ENCODE measurements at regions not wholly inside any gene's neighbourhood (a gene's known extent, or its start where the extent isn't known, plus 50 kb on each side); places are given as distances from the start of the nearest gene placed in this dataset.

GRCh38 chr20:58092871-58093270, 135.6 kb downstream of the ANKRD60 start:
- no peaks in the 10 kb centered on the region for H3K9me1 ChIP-seq (ENCODE audit: control insufficient read depth, extremely low read depth, insufficient read depth, low read length)
- no peak for FAIRE-seq
- H3K4me2 ChIP-seq (ENCODE audit: control insufficient read depth, extremely low read depth, insufficient read depth, low read depth, low read length) = no peak overlapping the region
- no peaks in the 10 kb centered on the region for H3K36me3 ChIP-seq (ENCODE audit: control insufficient read depth in 2 of 2, extremely low read depth in 1 of 2, insufficient read depth in 2 of 2, low read length in 2 of 2)
- H3K27me3 ChIP-seq (ENCODE audit: control insufficient read depth, extremely low read depth, insufficient read depth, low read length) = peaks cover 40% of the 10 kb centered on the region
- no peak overlapping the region for H3K4me3 ChIP-seq (ENCODE audit: control insufficient read depth in 2 of 3, extremely low read depth in 1 of 3, insufficient read depth in 2 of 3, low read depth in 1 of 3, low read length in 3 of 3)
- H4K20me1 ChIP-seq (ENCODE audit: control insufficient read depth, extremely low read depth, insufficient read depth, low read length) = no peaks in the 10 kb centered on the region
- no peaks in the 10 kb centered on the region for H3K4me1 ChIP-seq (ENCODE audit: control insufficient read depth, extremely low read depth, insufficient read depth, low read length)
- no peak overlapping the region for H2AFZ ChIP-seq (ENCODE audit: control insufficient read depth, low read length)
- dilution Hi-C loops (cut with MboI; ENCODE audit: extremely low pct_ligation_motif_present, low sequenced_read_pairs) = no loop called here
- no peaks in the 10 kb centered on the region for H3K79me2 ChIP-seq (ENCODE audit: control insufficient read depth, insufficient read depth, low read length)
- TF ChIP-seq CTCF (optimal IDR thresholded peaks at IDR 0.05 in 1 of 3, IDR thresholded peaks at IDR 0.05 in 1 of 3, conservative IDR thresholded peaks at IDR 0.05 in 1 of 3; ENCODE audit: extremely low read depth in 1 of 3, insufficient read depth in 2 of 3, low read length in 3 of 3) (no peak), EZH2 (IDR thresholded peaks at IDR 0.05; ENCODE audit: low read length) (no peak)
- no peak overlapping the region for H3K27ac ChIP-seq (ENCODE audit: control insufficient read depth, insufficient read depth, low read length)
- H3K9me3 ChIP-seq (ENCODE audit: control insufficient read depth, low read depth, low read length) = no peaks in the 10 kb centered on the region
- no peak for DNase-seq (ENCODE audit: low read depth, low spot score)
- no peak overlapping the region for H3K9ac ChIP-seq (ENCODE audit: control insufficient read depth, extremely low read depth, insufficient read depth, low read length)

- H4K20me1 ChIP-seq (ENCODE audit: control insufficient read depth, extremely low read depth, insufficient read depth, low read length) = no peaks in the 10 kb centered on the region
These were observed 136.1 kb downstream of the ANKRD60 start for GRCh38 chr20:58092353-58092752.

More at GRCh38 chr20:58092353-58092752, 136.1 kb downstream of the ANKRD60 start:
- no peaks in the 10 kb centered on the region for H3K36me3 ChIP-seq (ENCODE audit: control insufficient read depth in 2 of 2, extremely low read depth in 1 of 2, insufficient read depth in 2 of 2, low read length in 2 of 2)
- no peaks in the 10 kb centered on the region for H3K79me2 ChIP-seq (ENCODE audit: control insufficient read depth, insufficient read depth, low read length)
- H2AFZ ChIP-seq (ENCODE audit: control insufficient read depth, low read length) = no peak overlapping the region
- H3K9ac ChIP-seq (ENCODE audit: control insufficient read depth, extremely low read depth, insufficient read depth, low read length) = no peak overlapping the region
- dilution Hi-C loops (cut with MboI; ENCODE audit: extremely low pct_ligation_motif_present, low sequenced_read_pairs) = no loop called here
- DNase-seq (ENCODE audit: low read depth, low spot score) (no peak), FAIRE-seq (no peak)
- H3K27me3 ChIP-seq (ENCODE audit: control insufficient read depth, extremely low read depth, insufficient read depth, low read length) = peaks cover 38% of the 10 kb centered on the region
- TF ChIP-seq EZH2 (IDR thresholded peaks at IDR 0.05; ENCODE audit: low read length) = no peak
- TF ChIP-seq CTCF (optimal IDR thresholded peaks at IDR 0.05 in 1 of 3, IDR thresholded peaks at IDR 0.05 in 1 of 3, conservative IDR thresholded peaks at IDR 0.05 in 1 of 3; ENCODE audit: extremely low read depth in 1 of 3, insufficient read depth in 2 of 3, low read length in 3 of 3) = no peak
- no peaks in the 10 kb centered on the region for H3K9me3 ChIP-seq (ENCODE audit: control insufficient read depth, low read depth, low read length)
- H3K27ac ChIP-seq (ENCODE audit: control insufficient read depth, insufficient read depth, low read length) = no peak overlapping the region
- no peak overlapping the region for H3K4me3 ChIP-seq (ENCODE audit: control insufficient read depth in 2 of 3, extremely low read depth in 1 of 3, insufficient read depth in 2 of 3, low read depth in 1 of 3, low read length in 3 of 3)
- H3K9me1 ChIP-seq (ENCODE audit: control insufficient read depth, extremely low read depth, insufficient read depth, low read length) = no peaks in the 10 kb centered on the region
- no peak overlapping the region for H3K4me2 ChIP-seq (ENCODE audit: control insufficient read depth, extremely low read depth, insufficient read depth, low read depth, low read length)
- H3K4me1 ChIP-seq (ENCODE audit: control insufficient read depth, extremely low read depth, insufficient read depth, low read length) = no peaks in the 10 kb centered on the region
